Breast epithelium (tissue), 4 donors: ENCODE measurements at regions not wholly inside any gene's neighbourhood (a gene's known extent, or its start where the extent isn't known, plus 50 kb on each side); places are given as distances from the start of the nearest gene placed in this dataset.

Source experiments
- DNase-seq, 2 donors: peaks; one replicate each; pipeline ENCODE4 v3.0.0-alpha.2; 2019; ENCODE audit warnings: low spot score in 2 of 2
- H3K27ac ChIP-seq, 2 donors: fragments of 200-600 bp; sonication (generic) in 1 of 2; one replicate each; pipeline ENCODE4 v1.5.1; 2016 to 2019; ENCODE audit warnings: mild to moderate bottlenecking in 1 of 2
- H3K27me3 ChIP-seq, 2 donors: fragments of 200-600 bp; sonication (generic) in 1 of 2; one replicate each; pipeline versions ENCODE4 v1.5.1 to v1.6.0; 2017 to 2019; ENCODE audit warnings: control low read depth in 1 of 2, mild to moderate bottlenecking in 1 of 2
- H3K36me3 ChIP-seq: fragments of 200-600 bp; one replicate; pipeline ENCODE4 v1.5.1; 2019
- H3K4me1 ChIP-seq, 2 donors: fragments of 200-600 bp; sonication (generic); one replicate each; pipeline ENCODE4 v1.5.1; 2016 to 2019; ENCODE audit warnings: control low read depth in 1 of 2
- H3K4me3 ChIP-seq, 3 donors: fragments of 200-600 bp; sonication (generic); 1 replicate in 2 of 3; 2 replicates in 1 of 3; pipeline ENCODE4 v1.5.1; 2016 to 2019; ENCODE audit warnings: mild to moderate bottlenecking in 3 of 3, moderate library complexity in 2 of 3
- H3K9me3 ChIP-seq, 2 donors: fragments of 200-600 bp; sonication (generic) in 1 of 2; one replicate each; pipeline ENCODE4 v1.5.1; 2016 to 2019; ENCODE audit warnings: control low read depth in 1 of 2
- CTCF ChIP-seq, 3 donors: fragments of 450-650 bp; IDR thresholded peaks; one replicate each; pipeline ENCODE4 v1.5.1; 2016 to 2017; ENCODE audit warnings: antibody characterized with exemption in 3 of 3, mild to moderate bottlenecking in 3 of 3, moderate library complexity in 3 of 3
- POLR2A ChIP-seq: fragments of 450-650 bp; IDR thresholded peaks from one replicate; pipeline ENCODE4 v1.6.1; 2016; ENCODE audit warnings: antibody characterized with exemption, mild to moderate bottlenecking, moderate library complexity
- POLR2AphosphoS5 ChIP-seq, 3 donors: sonication (generic); formaldehyde crosslinking; IDR thresholded peaks; one replicate each; pipeline ENCODE4 v1.6.1; 2017; ENCODE audit warnings: antibody characterized with exemption in 3 of 3
- intact Hi-C: fragments of 100-400 bp; cut with DNase I; formaldehyde crosslinking; loops from one replicate; pipeline ENCODE4 v1.15.1; 2023; ENCODE audit warnings: low total_unique reads

DNA sequence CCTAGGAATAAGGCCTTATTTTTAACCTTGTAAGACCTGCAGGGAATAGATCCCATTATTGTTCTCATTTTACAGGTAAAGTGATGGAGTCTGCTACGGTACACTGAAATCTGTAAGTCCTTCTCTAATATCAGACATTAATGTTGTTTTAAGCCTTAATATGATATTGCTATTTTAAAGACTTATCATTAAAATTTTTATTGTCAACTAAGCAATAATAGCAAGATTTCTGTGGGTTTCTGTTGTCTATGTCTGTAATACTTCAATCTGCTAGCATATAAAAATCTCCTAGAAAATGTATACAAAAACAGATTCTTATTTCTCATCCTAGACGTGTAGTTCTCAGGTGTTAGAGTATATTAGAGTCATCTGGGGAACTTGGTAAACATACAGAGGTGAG lies 317.5 kb upstream of the TENM4 start:
- H3K4me1 ChIP-seq, result no peaks in the 10 kb centered on the region
- TF ChIP-seq POLR2A (no peak), CTCF (IDR thresholded peaks at IDR 0.05) (no peak), POLR2AphosphoS5 (IDR thresholded peaks at IDR 0.05) (no peak)
- intact Hi-C loops, result no loop called here
- H3K36me3 ChIP-seq, result no peaks in the 10 kb centered on the region
- H3K9me3 ChIP-seq, result peaks cover 0 to 9% of the 10 kb centered on the region in 2 donors
- no peak overlapping the region for H3K4me3 ChIP-seq
- no peak for DNase-seq
- no peak overlapping the region for H3K27ac ChIP-seq
- no peaks in the 10 kb centered on the region for H3K27me3 ChIP-seq

GRCh38 chr11:79747406-79747805 lies 306.6 kb upstream of the TENM4 start:
- Histone ChIP-seq H3K27ac (no peak overlapping the region), H3K36me3 (no peaks in the 10 kb centered on the region), H3K4me3 (no peak overlapping the region), H3K4me1 (no peaks in the 10 kb centered on the region), H3K27me3 (no peaks in the 10 kb centered on the region), H3K9me3 (no peaks in the 10 kb centered on the region)
- DNase-seq, result no peak
- TF ChIP-seq POLR2AphosphoS5 (IDR thresholded peaks at IDR 0.05) (no peak), CTCF (IDR thresholded peaks at IDR 0.05) (no peak), POLR2A (no peak)
- intact Hi-C loops, result loop anchor here (5.0 to 10.0 kb wide), 2 partner anchors 1597 to 1620 kb away; no protein-coding TSS in a partner anchor

DNA sequence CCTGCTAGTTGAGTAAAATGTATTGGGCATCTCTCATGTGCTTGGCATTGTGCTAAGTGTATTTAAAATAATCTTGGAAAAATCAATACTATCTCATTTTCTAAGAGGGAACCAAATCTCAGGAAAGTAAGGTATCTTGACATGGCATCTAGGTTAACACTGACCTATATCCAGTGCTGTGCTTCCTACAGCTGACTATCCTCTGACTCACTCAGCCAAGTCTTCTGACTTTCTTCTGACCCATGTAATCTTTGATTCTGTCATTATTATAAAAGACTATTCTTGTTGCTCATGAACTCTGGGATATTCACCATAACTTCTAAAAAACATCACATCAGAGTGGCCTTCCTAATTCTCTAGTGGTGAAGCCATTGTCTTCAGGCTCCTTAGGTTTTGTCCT lies 304.1 kb upstream of the TENM4 start:
- Histone ChIP-seq H3K27ac (no peak overlapping the region), H3K36me3 (no peaks in the 10 kb centered on the region), H3K9me3 (no peaks in the 10 kb centered on the region), H3K4me3 (no peak overlapping the region), H3K27me3 (no peaks in the 10 kb centered on the region), H3K4me1 (no peaks in the 10 kb centered on the region)
- DNase-seq, result no peak
- TF ChIP-seq POLR2A (no peak), CTCF (IDR thresholded peaks at IDR 0.05) (no peak), POLR2AphosphoS5 (IDR thresholded peaks at IDR 0.05) (no peak)
- intact Hi-C loops, result loop anchor here (5.0 to 10.0 kb wide), 2 partner anchors 1600 to 1622 kb away; no protein-coding TSS in a partner anchor

- intact Hi-C loops, result loop anchor here (10.0 kb wide), 1 partner anchor 1603 kb away; no protein-coding TSS in a partner anchor
- TF ChIP-seq POLR2AphosphoS5 (IDR thresholded peaks at IDR 0.05) (no peak), POLR2A (no peak), CTCF (IDR thresholded peaks at IDR 0.05) (no peak)
- Histone ChIP-seq H3K36me3 (no peaks in the 10 kb centered on the region), H3K4me1 (no peaks in the 10 kb centered on the region), H3K9me3 (no peaks in the 10 kb centered on the region), H3K27me3 (no peaks in the 10 kb centered on the region), H3K27ac (no peak overlapping the region), H3K4me3 (no peak overlapping the region)
- no peak for DNase-seq
These were observed 301.3 kb upstream of the TENM4 start for GRCh38 chr11:79742176-79742575.

- intact Hi-C loops, result no loop called here
- Histone ChIP-seq H3K27ac (no peak overlapping the region), H3K27me3 (no peaks in the 10 kb centered on the region), H3K9me3 (no peaks in the 10 kb centered on the region), H3K4me1 (no peaks in the 10 kb centered on the region), H3K4me3 (no peak overlapping the region), H3K36me3 (no peaks in the 10 kb centered on the region)
- DNase-seq, result no peak
- TF ChIP-seq POLR2AphosphoS5 (IDR thresholded peaks at IDR 0.05) (no peak), CTCF (IDR thresholded peaks at IDR 0.05) (no peak), POLR2A (no peak)
These were observed 298.8 kb upstream of the TENM4 start for GRCh38 chr11:79739591-79739990.
